Mammary epithelial cell (primary cell): ENCODE measurements at regions not wholly inside any gene's neighbourhood (a gene's known extent, or its start where the extent isn't known, plus 50 kb on each side); places are given as distances from the start of the nearest gene placed in this dataset.

Experiments
- CTCF ChIP-seq, 2 donors: IDR thresholded peaks in 1 of 2; conservative IDR thresholded peaks in 1 of 2; 2 replicates each; pipeline ENCODE4 v1.5.1; 2011 to 2012; ENCODE audit warnings: inconsistent platforms in 2 of 2, low read length in 2 of 2, mild to moderate bottlenecking in 2 of 2, control low read depth in 1 of 2, low read depth in 1 of 2; ENCODE audit not compliant: insufficient read depth in 1 of 2; ENCODE audit errors: extremely low read depth in 1 of 2
- EZH2 ChIP-seq: IDR thresholded peaks from 2 replicates; pipeline ENCODE4 v1.6.1; 2012; ENCODE audit warnings: low read length, inconsistent platforms, borderline replicate concordance

GRCh38 chr10:123463181-123463580 lies 203.0 kb upstream of the GPR26 start:
- TF ChIP-seq EZH2 (no peak), CTCF (conservative IDR thresholded peaks at IDR 0.05 in 1 of 2, IDR thresholded peaks at IDR 0.05 in 1 of 2; ENCODE audit: extremely low read depth in 1 of 2, insufficient read depth in 1 of 2, low read depth in 1 of 2, low read length in 2 of 2) (no peak)
